Esophagus muscularis mucosa (tissue), 3 donors: ENCODE measurements at regions not wholly inside any gene's neighbourhood (a gene's known extent, or its start where the extent isn't known, plus 50 kb on each side); places are given as distances from the start of the nearest gene placed in this dataset.

ENCODE experiments used
- CTCF ChIP-seq, 3 experiments: fragments of 200-600 bp in 2 of 3; fragments of 450-650 bp in 1 of 3; sonication (generic) in 2 of 3; IDR thresholded peaks; one replicate each; pipeline ENCODE4 v1.5.1; 2017 to 2019; ENCODE audit warnings: antibody characterized with exemption in 3 of 3, mild to moderate bottlenecking in 2 of 3, moderate library complexity in 1 of 3
- POLR2A ChIP-seq: fragments of 450-650 bp; IDR thresholded peaks from one replicate; pipeline ENCODE4 v1.6.1; 2017; ENCODE audit warnings: antibody characterized with exemption, moderate library complexity, mild to moderate bottlenecking, low read depth

GRCh38 chr5:85397451-85397850, 1012.8 kb upstream of the EDIL3 start:
- TF ChIP-seq CTCF (IDR thresholded peaks at IDR 0.05) (no peak), POLR2A (no peak)
